ENCODE measurements at regions not wholly inside any gene's neighbourhood (a gene's known extent, or its start where the extent isn't known, plus 50 kb on each side); places are given as distances from the start of the nearest gene placed in this dataset.
"Not testable (repeated sequence)": the region's sequence is repeated elsewhere in the genome, so short reads cannot be mapped to it uniquely, and the experiment has no call there.

- no peak for DNase-seq (ENCODE audit: low spot score)
- intact Hi-C loops (cut with DNase I), result no loop called here
Measured at GRCh38 chr4:93888308-93888707, 59.8 kb downstream of the ATOH1 start.

- no peak for DNase-seq (ENCODE audit: low spot score)
- intact Hi-C loops (cut with DNase I), result no loop called here
Measured at GRCh38 chr4:93888768-93889167, 60.2 kb downstream of the ATOH1 start.

- intact Hi-C loops (cut with DNase I), result loop anchor here (10.0 kb wide), 1 partner anchor 364 kb away; no protein-coding TSS in a partner anchor
- DNase-seq (ENCODE audit: low spot score), result no peak
Measured at GRCh38 chr4:93891244-93891643, 62.7 kb downstream of the ATOH1 start.

- intact Hi-C loops (cut with DNase I), result loop anchor here (10.0 kb wide), 1 partner anchor 360 kb away; no protein-coding TSS in a partner anchor
- no peak for DNase-seq (ENCODE audit: low spot score)
Measured at GRCh38 chr4:93894995-93895394, 66.4 kb downstream of the ATOH1 start.

GRCh38 chr4:93896516-93896915 is 68.0 kb downstream of the ATOH1 start:
- intact Hi-C loops (cut with DNase I), result loop anchor here (10.0 kb wide), 1 partner anchor 358 kb away; no protein-coding TSS in a partner anchor
- DNase-seq (ENCODE audit: low spot score), result no peak

- intact Hi-C loops (cut with DNase I), result loop anchor here (10.0 kb wide), 1 partner anchor 357 kb away; no protein-coding TSS in a partner anchor
- DNase-seq (ENCODE audit: low spot score), result no peak
Measured at GRCh38 chr4:93897559-93897958, 69.0 kb downstream of the ATOH1 start.

- no peak for DNase-seq (ENCODE audit: low spot score)
- intact Hi-C loops (cut with DNase I), result no loop called here
Measured at GRCh38 chr4:93908778-93909177, 80.2 kb downstream of the ATOH1 start.

- DNase-seq (ENCODE audit: low spot score), result no peak
- intact Hi-C loops (cut with DNase I), result no loop called here
Measured at GRCh38 chr4:93911671-93912070, 83.1 kb downstream of the ATOH1 start.

GRCh38 chr4:93912146-93912545 is 83.6 kb downstream of the ATOH1 start:
- intact Hi-C loops (cut with DNase I), result no loop called here
- DNase-seq (ENCODE audit: low spot score), result no peak

- DNase-seq (ENCODE audit: low spot score), result no peak
- intact Hi-C loops (cut with DNase I), result no loop called here
Measured at GRCh38 chr4:93918856-93919255, 90.3 kb downstream of the ATOH1 start.

GRCh38 chr4:93923570-93923969 is 95.0 kb downstream of the ATOH1 start:
- DNase-seq (ENCODE audit: low spot score); intact Hi-C loops (cut with DNase I): not testable (repeated sequence)

- no peak for DNase-seq (ENCODE audit: low spot score)
- intact Hi-C loops (cut with DNase I), result no loop called here
Measured at GRCh38 chr4:93947286-93947685, 118.7 kb downstream of the ATOH1 start.

- DNase-seq (ENCODE audit: low spot score); intact Hi-C loops (cut with DNase I): not testable (repeated sequence)
Measured at GRCh38 chr4:93950239-93950638, 121.7 kb downstream of the ATOH1 start.

- intact Hi-C loops (cut with DNase I), result no loop called here
Measured at GRCh38 chr4:93957186-93957585, 128.6 kb downstream of the ATOH1 start.

GRCh38 chr4:93960450-93960849 is 131.9 kb downstream of the ATOH1 start:
- DNase-seq (ENCODE audit: low spot score), result no peak
- intact Hi-C loops (cut with DNase I), result no loop called here

More at GRCh38 chr4:93957186-93957585, 128.6 kb downstream of the ATOH1 start:
- no peak for DNase-seq (ENCODE audit: low spot score)

GRCh38 chr4:93960916-93961315 is 132.4 kb downstream of the ATOH1 start:
- DNase-seq (ENCODE audit: low spot score), result no peak

GRCh38 chr4:93981594-93981993 is 153.0 kb downstream of the ATOH1 start:
- DNase-seq (ENCODE audit: low spot score), result no peak
- intact Hi-C loops (cut with DNase I), result no loop called here

More at GRCh38 chr4:93960916-93961315, 132.4 kb downstream of the ATOH1 start:
- intact Hi-C loops (cut with DNase I), result no loop called here

- DNase-seq (ENCODE audit: low spot score), result no peak
- intact Hi-C loops (cut with DNase I), result no loop called here
Measured at GRCh38 chr4:93982255-93982654, 153.7 kb downstream of the ATOH1 start.

- intact Hi-C loops (cut with DNase I), result no loop called here
Measured at GRCh38 chr4:93983140-93983539, 154.6 kb downstream of the ATOH1 start.

GRCh38 chr4:93994175-93994994 is 165.8 kb downstream of the ATOH1 start:
- no peak for DNase-seq (ENCODE audit: low spot score)

More at GRCh38 chr4:93983140-93983539, 154.6 kb downstream of the ATOH1 start:
- no peak for DNase-seq (ENCODE audit: low spot score)

GRCh38 chr4:93996895-93997294 is 168.3 kb downstream of the ATOH1 start:
- DNase-seq (ENCODE audit: low spot score), result no peak
- intact Hi-C loops (cut with DNase I), result no loop called here

More at GRCh38 chr4:93994175-93994994, 165.8 kb downstream of the ATOH1 start:
- intact Hi-C loops (cut with DNase I), result no loop called here
